Stimulated activated CD8-positive, alpha-beta memory T cell treated with anti-CD3 and anti-CD28 coated beads, Interleukin-15, amount 100 ng/mL, for 1 hour (primary cell): ENCODE measurements at regions not wholly inside any gene's neighbourhood (a gene's known extent, or its start where the extent isn't known, plus 50 kb on each side); places are given as distances from the start of the nearest gene placed in this dataset.

ENCODE experiments used
- DNase-seq: peaks from one replicate; pipeline ENCODE4 v3.0.0-alpha.2; 2020; ENCODE audit warnings: low read depth

DNA sequence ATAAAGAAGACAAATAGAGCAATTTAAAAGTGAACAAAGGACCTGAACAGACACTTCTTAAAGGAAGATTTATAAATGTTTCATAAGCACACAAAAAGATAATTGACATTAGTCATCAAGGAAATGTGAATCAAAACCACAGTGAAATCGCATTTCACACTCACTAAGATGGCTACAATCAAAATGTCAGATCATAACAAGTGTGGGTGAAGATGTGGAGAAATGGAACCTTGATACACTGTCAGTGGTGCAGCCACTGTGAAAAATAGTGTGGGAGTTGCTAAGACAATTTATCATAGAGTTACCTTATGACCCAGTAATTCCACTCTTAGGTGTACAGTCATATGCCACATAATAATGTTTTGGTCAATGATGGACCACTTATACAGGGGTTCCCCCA lies 54.5 kb upstream of the HTR4 start:
- DNase-seq, result no peak

GRCh38 chr5:148711961-148712360 lies 57.6 kb upstream of the HTR4 start:
- no peak for DNase-seq

GRCh38 chr5:148713735-148714508 lies 59.6 kb upstream of the HTR4 start:
- DNase-seq, result no peak

GRCh38 chr5:148716716-148717115 lies 62.4 kb upstream of the HTR4 start:
- no peak for DNase-seq

GRCh38 chr5:148717668-148718067 lies 63.3 kb upstream of the HTR4 start:
- no peak for DNase-seq

- no peak for DNase-seq
Measured at GRCh38 chr5:148719605-148720004, 65.3 kb upstream of the HTR4 start.

GRCh38 chr5:148720257-148720656 lies 65.9 kb upstream of the HTR4 start:
- DNase-seq, result no peak

GRCh38 chr5:148723143-148723542 lies 68.8 kb upstream of the HTR4 start:
- DNase-seq, result no peak

GRCh38 chr5:148725675-148726074 lies 71.3 kb upstream of the HTR4 start:
- DNase-seq, result no peak

- no peak for DNase-seq
Measured at GRCh38 chr5:148729182-148729581, 74.9 kb upstream of the HTR4 start.

GRCh38 chr5:148730270-148730669 lies 75.9 kb upstream of the HTR4 start:
- DNase-seq, result no peak

DNA sequence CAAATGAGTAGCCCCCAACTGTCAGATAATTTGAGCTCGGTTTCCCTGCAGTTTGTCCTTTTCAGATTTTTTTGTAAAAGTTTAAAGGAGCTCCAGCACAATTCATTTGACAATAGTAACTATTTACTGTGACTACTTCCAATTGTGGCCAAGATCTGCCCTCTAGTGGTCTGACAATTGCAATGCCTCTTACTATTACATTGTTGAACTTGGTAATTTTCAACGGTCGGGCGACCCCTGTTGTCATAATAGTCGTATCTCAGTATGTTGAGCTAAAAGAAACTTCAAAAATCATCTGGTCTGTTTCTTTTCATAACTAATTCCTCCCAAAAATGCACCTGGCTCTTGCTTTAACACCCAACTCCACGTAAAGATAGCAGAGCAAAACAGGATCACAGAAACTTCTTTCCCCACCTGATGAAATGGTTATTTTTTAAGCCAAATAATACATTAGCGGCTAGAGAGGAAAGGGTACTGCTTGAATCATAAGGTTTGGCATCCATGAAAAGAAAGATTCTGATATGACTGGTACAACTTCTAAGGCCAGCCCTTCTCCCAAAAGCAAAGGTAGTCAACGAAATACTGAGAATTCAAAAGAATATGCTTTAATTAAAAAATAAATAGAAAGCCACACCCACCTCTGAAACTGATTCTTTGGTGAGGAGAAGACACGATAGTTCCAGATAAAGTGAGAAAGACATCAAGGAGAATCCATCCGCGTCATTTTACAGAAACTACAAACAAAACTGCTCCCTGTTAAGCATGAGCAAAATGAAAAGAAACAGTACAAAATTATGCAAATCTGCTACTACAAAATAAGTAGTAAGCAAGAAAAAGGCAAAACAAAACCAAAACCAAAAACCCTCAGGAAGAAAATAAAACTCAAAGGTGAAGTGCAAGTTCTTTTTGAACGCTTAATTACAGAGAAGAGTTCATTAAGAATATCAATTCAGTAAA lies 76.9 kb upstream of the HTR4 start:
- peak; percentile 34 for DNase-seq

DNA sequence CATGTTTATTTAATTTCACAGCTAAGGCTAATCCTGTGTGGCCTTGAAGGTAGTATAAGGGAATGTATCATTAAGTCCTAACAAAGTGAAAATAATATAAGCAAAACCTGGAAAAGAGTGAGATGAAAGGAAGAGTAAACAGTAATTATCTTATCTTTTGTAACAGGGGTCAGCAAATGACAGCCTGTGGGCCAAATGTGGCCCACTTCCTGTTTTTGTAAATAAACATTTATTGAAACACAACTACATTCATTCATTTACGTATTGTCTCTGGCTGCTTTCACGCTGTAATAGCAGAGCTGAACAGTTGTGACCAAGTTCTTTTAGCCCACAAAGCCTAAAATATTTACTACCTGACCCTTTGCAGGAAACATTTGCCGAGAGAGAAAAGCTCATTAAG lies 78.4 kb upstream of the HTR4 start:
- no peak for DNase-seq

- DNase-seq, result peak; percentile 56
Measured at GRCh38 chr5:148733601-148734438, 79.5 kb upstream of the HTR4 start.

DNA sequence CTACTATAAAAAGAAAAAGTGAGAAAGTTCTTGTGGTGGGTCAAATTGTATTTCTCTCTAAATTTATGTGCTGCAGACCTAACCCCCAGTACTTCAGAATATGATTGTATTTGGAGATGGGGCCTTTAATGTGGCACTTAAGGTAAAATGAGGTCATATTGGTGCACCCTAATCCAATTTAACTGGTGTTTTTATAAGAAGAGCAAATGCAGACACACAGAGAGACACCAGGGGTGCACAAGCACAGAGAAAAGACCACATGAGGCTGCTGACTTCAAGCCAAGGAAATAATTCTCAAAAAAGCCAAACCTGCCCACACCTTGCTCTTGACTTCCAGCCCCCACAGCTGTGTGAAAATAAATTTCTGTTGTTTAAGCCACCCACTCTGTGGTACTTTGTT lies 80.2 kb upstream of the HTR4 start:
- no peak for DNase-seq

- DNase-seq, result no peak
Measured at GRCh38 chr5:148735301-148735835, 81.0 kb upstream of the HTR4 start.

DNA sequence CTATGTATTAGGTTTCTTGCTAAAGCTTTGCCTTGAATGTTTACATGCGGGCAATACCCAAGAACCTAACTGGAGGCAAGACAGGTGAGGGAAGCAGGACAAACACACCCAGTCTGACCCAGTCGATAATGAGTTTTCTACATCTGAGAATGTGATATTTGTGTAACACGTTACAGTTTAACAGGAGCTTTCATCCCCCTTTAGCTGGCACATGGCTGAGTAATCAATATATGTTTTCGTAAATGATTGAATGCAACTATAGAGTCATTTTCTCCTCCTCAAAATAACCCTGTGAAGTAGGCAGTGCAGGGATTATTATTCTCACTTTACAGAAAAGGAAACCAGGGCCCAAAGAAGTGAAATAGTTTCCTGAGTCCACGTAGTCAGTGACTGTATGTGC lies 84.7 kb upstream of the HTR4 start:
- no peak for DNase-seq

- no peak for DNase-seq
Measured at GRCh38 chr5:148739524-148739923, 85.2 kb upstream of the HTR4 start.

DNA sequence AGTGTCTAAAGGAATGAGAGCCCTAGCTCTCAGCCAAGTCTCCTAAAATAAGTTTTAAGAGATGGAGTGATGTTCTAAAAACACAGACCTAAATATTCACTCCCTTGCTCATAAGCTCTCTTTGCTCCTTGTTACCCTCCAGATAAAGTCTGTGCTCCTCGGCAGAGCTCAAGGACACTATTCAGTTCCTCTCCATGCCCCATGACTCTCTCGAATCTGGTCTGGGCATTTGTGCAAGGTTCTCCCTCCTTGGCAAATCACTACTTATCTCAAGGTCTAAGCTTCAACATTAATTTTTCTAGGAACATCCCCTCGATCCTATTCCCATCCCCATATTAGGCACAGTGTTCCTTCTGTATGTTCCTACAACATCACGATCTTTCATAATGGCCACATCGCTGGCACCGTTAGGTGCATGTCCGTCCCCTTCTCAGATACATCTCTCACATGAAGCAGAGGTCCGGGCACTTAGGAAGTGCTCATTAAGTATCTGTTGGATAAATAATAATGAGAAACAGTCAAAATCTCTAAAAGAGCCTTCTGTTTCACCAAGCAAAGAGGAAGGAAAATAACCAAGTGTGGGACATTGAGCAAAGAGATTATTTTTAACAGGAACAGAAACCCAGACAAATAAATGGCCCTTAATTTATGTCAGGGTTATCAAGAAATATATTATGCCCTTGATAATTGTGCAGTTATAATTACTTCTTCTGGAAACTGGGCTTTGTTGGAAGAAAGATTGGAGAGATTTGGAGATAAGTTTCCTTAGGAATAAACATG lies 85.9 kb upstream of the HTR4 start:
- DNase-seq, result no peak

DNA sequence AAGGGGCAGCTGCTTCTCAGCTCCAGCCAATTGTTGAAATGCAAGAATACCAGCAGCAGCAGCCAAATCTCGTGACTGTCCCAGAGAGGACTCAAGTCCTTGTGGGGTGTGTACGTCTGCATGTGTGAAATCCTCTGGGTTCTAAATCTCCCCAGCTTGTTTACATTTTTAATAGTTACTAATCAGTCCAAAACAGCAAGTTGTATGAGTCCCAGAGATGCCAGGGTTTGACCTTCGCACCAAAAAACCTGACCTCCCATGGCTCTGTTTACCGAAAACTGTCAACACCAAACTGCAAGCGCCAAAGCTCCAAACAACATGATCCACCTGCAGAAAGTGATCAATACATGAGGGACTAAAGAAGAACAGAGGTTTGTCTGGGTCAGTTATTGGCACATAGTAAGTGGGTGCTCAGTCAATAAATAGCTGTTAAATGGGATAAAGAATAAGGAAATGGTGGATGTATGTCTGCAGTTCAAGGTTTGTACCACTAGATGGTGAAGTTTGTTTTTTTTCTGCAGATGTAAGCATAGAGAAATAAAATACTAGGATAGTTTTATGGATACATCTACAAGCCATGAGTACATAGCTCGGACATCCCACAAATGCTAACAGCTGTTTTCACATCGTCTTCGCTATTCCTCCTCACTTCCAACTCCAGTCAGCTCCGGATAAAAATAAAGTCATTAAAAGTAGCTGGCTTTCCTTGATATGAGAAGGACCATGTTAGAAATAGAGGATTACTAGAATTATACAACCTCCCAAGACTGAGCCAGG lies 85.3 kb upstream of the ADRB2 start:
- no peak for DNase-seq
